ENCODE measurements at regions not wholly inside any gene's neighbourhood (a gene's known extent, or its start where the extent isn't known, plus 50 kb on each side); places are given as distances from the start of the nearest gene placed in this dataset.

DNA sequence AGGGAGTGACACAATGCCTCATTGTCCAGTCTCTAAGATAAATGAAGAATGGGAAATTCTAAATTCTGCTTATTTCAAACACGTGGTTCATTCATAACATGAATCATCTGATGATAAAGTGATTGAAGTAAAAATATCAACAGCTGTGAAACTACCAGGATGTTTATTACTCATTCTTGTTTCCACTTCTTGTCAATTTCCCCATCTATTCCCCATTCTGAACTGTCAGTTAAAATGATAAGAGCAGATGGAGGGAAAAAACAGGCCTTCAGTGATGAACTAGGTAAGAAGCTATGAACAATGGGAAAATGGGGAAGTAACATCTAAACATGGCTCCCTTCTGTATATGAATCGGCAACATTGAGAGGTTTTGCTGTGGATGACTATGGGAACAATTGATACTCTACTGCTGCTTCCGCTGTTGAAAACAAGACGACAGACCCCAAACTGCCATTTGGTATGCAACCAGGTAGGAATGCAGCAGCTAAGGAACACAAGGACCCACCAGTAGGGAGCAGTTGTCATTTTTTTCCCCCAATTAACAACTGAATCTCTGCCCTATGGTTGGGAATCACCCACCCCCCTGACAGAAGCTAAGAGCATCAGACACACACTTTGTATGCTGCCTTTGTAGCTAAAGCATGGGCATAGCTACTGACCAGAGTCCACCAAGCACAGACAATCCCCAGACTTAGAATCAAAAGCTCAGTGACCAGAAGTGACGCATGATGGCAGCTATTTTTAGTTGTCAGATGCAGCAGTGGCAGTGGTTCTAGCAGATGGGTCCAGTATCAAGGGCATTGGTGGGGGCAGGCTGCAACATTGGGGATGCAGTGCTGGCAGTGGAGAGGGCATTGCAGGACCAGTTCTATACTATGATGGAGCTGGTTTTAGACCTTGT is 52.9 kb upstream of the ZNF366 start:
- in situ Hi-C loops (cut with MboI; ENCODE audit: low sequenced_read_pairs, unreplicated experiment) = no loop called here

GRCh38 chr5:72558383-72558782 is 51.2 kb upstream of the ZNF366 start:
- TF ChIP-seq, protein P1, sequence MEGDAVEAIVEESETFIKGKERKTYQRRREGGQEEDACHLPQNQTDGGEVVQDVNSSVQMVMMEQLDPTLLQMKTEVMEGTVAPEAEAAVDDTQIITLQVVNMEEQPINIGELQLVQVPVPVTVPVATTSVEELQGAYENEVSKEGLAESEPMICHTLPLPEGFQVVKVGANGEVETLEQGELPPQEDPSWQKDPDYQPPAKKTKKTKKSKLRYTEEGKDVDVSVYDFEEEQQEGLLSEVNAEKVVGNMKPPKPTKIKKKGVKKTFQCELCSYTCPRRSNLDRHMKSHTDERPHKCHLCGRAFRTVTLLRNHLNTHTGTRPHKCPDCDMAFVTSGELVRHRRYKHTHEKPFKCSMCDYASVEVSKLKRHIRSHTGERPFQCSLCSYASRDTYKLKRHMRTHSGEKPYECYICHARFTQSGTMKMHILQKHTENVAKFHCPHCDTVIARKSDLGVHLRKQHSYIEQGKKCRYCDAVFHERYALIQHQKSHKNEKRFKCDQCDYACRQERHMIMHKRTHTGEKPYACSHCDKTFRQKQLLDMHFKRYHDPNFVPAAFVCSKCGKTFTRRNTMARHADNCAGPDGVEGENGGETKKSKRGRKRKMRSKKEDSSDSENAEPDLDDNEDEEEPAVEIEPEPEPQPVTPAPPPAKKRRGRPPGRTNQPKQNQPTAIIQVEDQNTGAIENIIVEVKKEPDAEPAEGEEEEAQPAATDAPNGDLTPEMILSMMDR (IDR thresholded peaks at IDR 0.05; ENCODE audit: borderline replicate concordance, control extremely low read depth, extremely low read depth, insufficient read depth, missing control alignments) = no peak
- in situ Hi-C loops (cut with MboI; ENCODE audit: low sequenced_read_pairs, unreplicated experiment) = no loop called here
- DNase-seq (ENCODE audit: low spot score) = no peak

More for the DNA sequence above, 52.9 kb upstream of the ZNF366 start:
- no peak for DNase-seq (ENCODE audit: low spot score)
- TF ChIP-seq, protein P1 (IDR thresholded peaks at IDR 0.05; ENCODE audit: borderline replicate concordance, control extremely low read depth, extremely low read depth, insufficient read depth, missing control alignments) = no peak

- TF ChIP-seq, protein P1 (IDR thresholded peaks at IDR 0.05; ENCODE audit: borderline replicate concordance, control extremely low read depth, extremely low read depth, insufficient read depth, missing control alignments) = no peak
- in situ Hi-C loops (cut with MboI; ENCODE audit: low sequenced_read_pairs, unreplicated experiment) = no loop called here
- no peak for DNase-seq (ENCODE audit: low spot score)
Observed at GRCh38 chr5:72558046-72558336, 50.8 kb upstream of the ZNF366 start.

- TF ChIP-seq, protein P1 (IDR thresholded peaks at IDR 0.05; ENCODE audit: borderline replicate concordance, control extremely low read depth, extremely low read depth, insufficient read depth, missing control alignments) = no peak
- in situ Hi-C loops (cut with MboI; ENCODE audit: low sequenced_read_pairs, unreplicated experiment) = no loop called here
- no peak for DNase-seq (ENCODE audit: low spot score)
Observed at GRCh38 chr5:72557167-72558045, 50.2 kb upstream of the ZNF366 start.
